ENCODE measurements at regions not wholly inside any gene's neighbourhood (a gene's known extent, or its start where the extent isn't known, plus 50 kb on each side); places are given as distances from the start of the nearest gene placed in this dataset.

- H2BK120ac ChIP-seq (ENCODE audit: low read depth, low read length), result no peak overlapping the region
- DNase-seq (ENCODE audit: low spot score), result no peak
- no peak overlapping the region for H3K18ac ChIP-seq (ENCODE audit: low read length)
- no peak overlapping the region for H4K8ac ChIP-seq (ENCODE audit: low read depth, low read length)
- H3K14ac ChIP-seq (ENCODE audit: low read length), result no peak overlapping the region
- no peak overlapping the region for H2BK12ac ChIP-seq (ENCODE audit: low read length)
- H3K4me2 ChIP-seq (ENCODE audit: insufficient read depth, low read length, poor library complexity, severe bottlenecking), result no peak overlapping the region
- H2AFZ ChIP-seq (ENCODE audit: low read length), result no peak overlapping the region
- H3K36me3 ChIP-seq (replicated peaks in 1 of 2; ENCODE audit: control insufficient read depth in 2 of 2, insufficient read depth in 2 of 2, low read length in 2 of 2), result no peaks in the 10 kb centered on the region
- no peak overlapping the region for H2BK15ac ChIP-seq (ENCODE audit: low read length)
- H2BK5ac ChIP-seq (ENCODE audit: low read length), result no peak overlapping the region
- no peak overlapping the region for H2AK5ac ChIP-seq (ENCODE audit: low read depth, low read length)
- H3K9me3 ChIP-seq (replicated peaks in 1 of 2; ENCODE audit: control insufficient read depth in 2 of 2, insufficient read depth in 1 of 2, low read depth in 1 of 2, low read length in 2 of 2), result no peaks in the 10 kb centered on the region
- H3K4me3 ChIP-seq (ENCODE audit: low read length in 2 of 2), result no peak overlapping the region
- H3K27ac ChIP-seq (replicated peaks; ENCODE audit: low read length), result no peak overlapping the region
- WGBS, 2 donors (ENCODE audit: extremely low coverage in 2 of 2, insufficient read length in 2 of 2, insufficient replicate concordance in 1 of 2), result no CpG with 5 or more reads among the region's 9 CpGs
- H3K23ac ChIP-seq (ENCODE audit: low read depth, low read length, poor library complexity), result no peak overlapping the region
- H4K91ac ChIP-seq (ENCODE audit: low read depth, low read length, poor library complexity), result no peak overlapping the region
- H3K27me3 ChIP-seq (ENCODE audit: control insufficient read depth in 3 of 3, insufficient read depth in 3 of 3, low read depth in 1 of 3, low read length in 3 of 3), result no peaks in the 10 kb centered on the region
- H3K79me1 ChIP-seq (ENCODE audit: low read depth, low read length), result no peaks in the 10 kb centered on the region
- H3K9ac ChIP-seq (ENCODE audit: low read depth, low read length, poor library complexity), result no peak overlapping the region
- no peaks in the 10 kb centered on the region for H3K4me1 ChIP-seq (ENCODE audit: control insufficient read depth in 2 of 2, insufficient read depth in 1 of 2, low read depth in 1 of 2, low read length in 2 of 2)
- H3K4ac ChIP-seq (ENCODE audit: low read length), result no peak overlapping the region
Measured at GRCh38 chr6:67031451-67031850, 1324.4 kb upstream of the EYS start.

- H3K4ac ChIP-seq (ENCODE audit: low read length), result no peak overlapping the region
- no peak overlapping the region for H3K23ac ChIP-seq (ENCODE audit: low read depth, low read length, poor library complexity)
- H3K36me3 ChIP-seq (replicated peaks in 1 of 2; ENCODE audit: control insufficient read depth in 2 of 2, insufficient read depth in 2 of 2, low read length in 2 of 2), result no peaks in the 10 kb centered on the region
- no peak overlapping the region for H2BK15ac ChIP-seq (ENCODE audit: low read length)
- H3K27me3 ChIP-seq (ENCODE audit: control insufficient read depth in 3 of 3, insufficient read depth in 3 of 3, low read depth in 1 of 3, low read length in 3 of 3), result no peaks in the 10 kb centered on the region
- H3K18ac ChIP-seq (ENCODE audit: low read length), result no peak overlapping the region
- H4K91ac ChIP-seq (ENCODE audit: low read depth, low read length, poor library complexity), result no peak overlapping the region
- no peak overlapping the region for H2AK5ac ChIP-seq (ENCODE audit: low read depth, low read length)
- H3K79me1 ChIP-seq (ENCODE audit: low read depth, low read length), result no peaks in the 10 kb centered on the region
- H3K27ac ChIP-seq (replicated peaks; ENCODE audit: low read length), result no peak overlapping the region
- H3K4me3 ChIP-seq (ENCODE audit: low read length in 2 of 2), result no peak overlapping the region
- H2BK120ac ChIP-seq (ENCODE audit: low read depth, low read length), result no peak overlapping the region
- H3K9ac ChIP-seq (ENCODE audit: low read depth, low read length, poor library complexity), result no peak overlapping the region
- H2BK5ac ChIP-seq (ENCODE audit: low read length), result no peak overlapping the region
- H3K4me2 ChIP-seq (ENCODE audit: insufficient read depth, low read length, poor library complexity, severe bottlenecking), result no peak overlapping the region
- H3K9me3 ChIP-seq (replicated peaks in 1 of 2; ENCODE audit: control insufficient read depth in 2 of 2, insufficient read depth in 1 of 2, low read depth in 1 of 2, low read length in 2 of 2), result no peaks in the 10 kb centered on the region
- peak overlapping the region; percentile 9 for H3K14ac ChIP-seq (ENCODE audit: low read length)
- no peak overlapping the region for H2AFZ ChIP-seq (ENCODE audit: low read length)
- no peak for DNase-seq (ENCODE audit: low spot score)
- H2BK12ac ChIP-seq (ENCODE audit: low read length), result no peak overlapping the region
- no CpG with 5 or more reads among the region's 19 CpGs for WGBS, 2 donors (ENCODE audit: extremely low coverage in 2 of 2, insufficient read length in 2 of 2, insufficient replicate concordance in 1 of 2)
- H3K4me1 ChIP-seq (ENCODE audit: control insufficient read depth in 2 of 2, insufficient read depth in 1 of 2, low read depth in 1 of 2, low read length in 2 of 2), result no peaks in the 10 kb centered on the region
- no peak overlapping the region for H4K8ac ChIP-seq (ENCODE audit: low read depth, low read length)
Measured at GRCh38 chr6:67030861-67031260, 1323.8 kb upstream of the EYS start.

GRCh38 chr6:67016921-67017460 lies 1310.0 kb upstream of the EYS start:
- Histone ChIP-seq H3K79me1 (ENCODE audit: low read depth, low read length) (no peaks in the 10 kb centered on the region), H2AFZ (ENCODE audit: low read length) (no peak overlapping the region), H3K23ac (ENCODE audit: low read depth, low read length, poor library complexity) (no peak overlapping the region), H3K4me3 (ENCODE audit: low read length in 2 of 2) (no peak overlapping the region), H2BK12ac (ENCODE audit: low read length) (no peak overlapping the region), H2BK5ac (ENCODE audit: low read length) (no peak overlapping the region), H3K27ac (replicated peaks; ENCODE audit: low read length) (no peak overlapping the region), H3K4ac (ENCODE audit: low read length) (no peak overlapping the region), H3K4me1 (ENCODE audit: control insufficient read depth in 2 of 2, insufficient read depth in 1 of 2, low read depth in 1 of 2, low read length in 2 of 2) (no peaks in the 10 kb centered on the region), H3K27me3 (ENCODE audit: control insufficient read depth in 3 of 3, insufficient read depth in 3 of 3, low read depth in 1 of 3, low read length in 3 of 3) (no peaks in the 10 kb centered on the region), H3K36me3 (replicated peaks in 1 of 2; ENCODE audit: control insufficient read depth in 2 of 2, insufficient read depth in 2 of 2, low read length in 2 of 2) (no peaks in the 10 kb centered on the region), H4K91ac (ENCODE audit: low read depth, low read length, poor library complexity) (no peak overlapping the region), H2BK120ac (ENCODE audit: low read depth, low read length) (no peak overlapping the region), H3K9me3 (replicated peaks in 1 of 2; ENCODE audit: control insufficient read depth in 2 of 2, insufficient read depth in 1 of 2, low read depth in 1 of 2, low read length in 2 of 2) (no peaks in the 10 kb centered on the region), H2AK5ac (ENCODE audit: low read depth, low read length) (no peak overlapping the region), H3K4me2 (ENCODE audit: insufficient read depth, low read length, poor library complexity, severe bottlenecking) (no peak overlapping the region), H2BK15ac (ENCODE audit: low read length) (no peak overlapping the region), H3K9ac (ENCODE audit: low read depth, low read length, poor library complexity) (no peak overlapping the region), H4K8ac (ENCODE audit: low read depth, low read length) (no peak overlapping the region), H3K18ac (ENCODE audit: low read length) (no peak overlapping the region), H3K14ac (ENCODE audit: low read length) (no peak overlapping the region)
- WGBS, 2 donors (ENCODE audit: extremely low coverage in 2 of 2, insufficient read length in 2 of 2, insufficient replicate concordance in 1 of 2), result no CpG with 5 or more reads among the region's 1 CpG
- DNase-seq (ENCODE audit: low spot score), result no peak

GRCh38 chr6:67011441-67011840 lies 1304.4 kb upstream of the EYS start:
- H2BK15ac ChIP-seq (ENCODE audit: low read length), result no peak overlapping the region
- no peak overlapping the region for H3K27ac ChIP-seq (replicated peaks; ENCODE audit: low read length)
- no peaks in the 10 kb centered on the region for H3K79me1 ChIP-seq (ENCODE audit: low read depth, low read length)
- H2AK5ac ChIP-seq (ENCODE audit: low read depth, low read length), result no peak overlapping the region
- no peak overlapping the region for H4K8ac ChIP-seq (ENCODE audit: low read depth, low read length)
- no peak overlapping the region for H2AFZ ChIP-seq (ENCODE audit: low read length)
- H4K91ac ChIP-seq (ENCODE audit: low read depth, low read length, poor library complexity), result no peak overlapping the region
- H3K9me3 ChIP-seq (replicated peaks in 1 of 2; ENCODE audit: control insufficient read depth in 2 of 2, insufficient read depth in 1 of 2, low read depth in 1 of 2, low read length in 2 of 2), result no peaks in the 10 kb centered on the region
- H2BK5ac ChIP-seq (ENCODE audit: low read length), result no peak overlapping the region
- H2BK12ac ChIP-seq (ENCODE audit: low read length), result no peak overlapping the region
- H3K27me3 ChIP-seq (ENCODE audit: control insufficient read depth in 3 of 3, insufficient read depth in 3 of 3, low read depth in 1 of 3, low read length in 3 of 3), result no peaks in the 10 kb centered on the region
- no peak overlapping the region for H3K23ac ChIP-seq (ENCODE audit: low read depth, low read length, poor library complexity)
- H2BK120ac ChIP-seq (ENCODE audit: low read depth, low read length), result no peak overlapping the region
- no peak overlapping the region for H3K18ac ChIP-seq (ENCODE audit: low read length)
- no peak overlapping the region for H3K9ac ChIP-seq (ENCODE audit: low read depth, low read length, poor library complexity)
- no peaks in the 10 kb centered on the region for H3K36me3 ChIP-seq (replicated peaks in 1 of 2; ENCODE audit: control insufficient read depth in 2 of 2, insufficient read depth in 2 of 2, low read length in 2 of 2)
- no peak overlapping the region for H3K4me3 ChIP-seq (ENCODE audit: low read length in 2 of 2)
- no peak for DNase-seq (ENCODE audit: low spot score)
- H3K4me2 ChIP-seq (ENCODE audit: insufficient read depth, low read length, poor library complexity, severe bottlenecking), result no peak overlapping the region
- H3K4me1 ChIP-seq (ENCODE audit: control insufficient read depth in 2 of 2, insufficient read depth in 1 of 2, low read depth in 1 of 2, low read length in 2 of 2), result no peaks in the 10 kb centered on the region
- no peak overlapping the region for H3K14ac ChIP-seq (ENCODE audit: low read length)
- WGBS, 2 donors (ENCODE audit: extremely low coverage in 2 of 2, insufficient read length in 2 of 2, insufficient replicate concordance in 1 of 2), result no CpG with 5 or more reads among the region's 4 CpGs
- H3K4ac ChIP-seq (ENCODE audit: low read length), result no peak overlapping the region

Data from neuronal stem cell (in vitro differentiated cells).